ENCODE measurements at regions not wholly inside any gene's neighbourhood (a gene's known extent, or its start where the extent isn't known, plus 50 kb on each side); places are given as distances from the start of the nearest gene placed in this dataset.
"Not testable (repeated sequence)": the region's sequence is repeated elsewhere in the genome, so short reads cannot be mapped to it uniquely, and the experiment has no call there.

DNA sequence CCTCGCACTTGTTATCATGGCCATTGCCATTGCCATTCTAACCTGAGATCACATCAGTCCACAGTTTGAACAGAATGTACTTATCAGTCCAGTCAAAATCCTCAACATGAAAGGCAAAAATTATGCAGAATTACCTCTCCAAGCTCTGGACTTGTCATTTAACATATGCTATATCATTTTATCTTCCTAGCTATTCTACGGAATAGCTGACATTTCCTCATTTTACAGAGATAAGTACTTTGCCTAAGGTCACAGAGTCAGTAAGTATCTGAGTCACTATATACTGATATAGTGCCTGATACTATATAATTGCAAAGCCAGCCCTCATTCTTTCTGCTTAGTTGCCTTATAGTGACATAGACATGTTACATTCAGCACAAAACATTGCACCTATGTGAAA lies 456.9 kb upstream of the GHITM start:
- no peak for DNase-seq

DNA sequence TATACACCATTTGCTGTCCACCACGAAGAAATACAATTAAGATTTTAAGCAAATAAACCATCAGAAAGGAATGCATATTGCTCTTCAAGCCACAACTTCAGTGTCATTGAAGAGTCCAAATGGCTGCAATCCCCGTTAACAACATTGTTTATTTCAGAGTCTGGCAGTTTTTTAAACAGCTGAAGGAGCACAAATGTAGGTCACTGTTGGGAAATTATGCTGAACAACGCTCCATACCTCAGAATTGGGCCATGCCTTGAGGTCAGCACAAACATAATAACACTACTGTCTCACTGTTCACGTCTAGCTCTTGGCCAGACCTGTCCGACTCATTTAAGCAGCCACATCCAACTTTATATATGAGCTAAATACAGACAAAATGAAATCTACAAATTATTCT lies 453.9 kb upstream of the GHITM start:
- DNase-seq, result no peak

DNA sequence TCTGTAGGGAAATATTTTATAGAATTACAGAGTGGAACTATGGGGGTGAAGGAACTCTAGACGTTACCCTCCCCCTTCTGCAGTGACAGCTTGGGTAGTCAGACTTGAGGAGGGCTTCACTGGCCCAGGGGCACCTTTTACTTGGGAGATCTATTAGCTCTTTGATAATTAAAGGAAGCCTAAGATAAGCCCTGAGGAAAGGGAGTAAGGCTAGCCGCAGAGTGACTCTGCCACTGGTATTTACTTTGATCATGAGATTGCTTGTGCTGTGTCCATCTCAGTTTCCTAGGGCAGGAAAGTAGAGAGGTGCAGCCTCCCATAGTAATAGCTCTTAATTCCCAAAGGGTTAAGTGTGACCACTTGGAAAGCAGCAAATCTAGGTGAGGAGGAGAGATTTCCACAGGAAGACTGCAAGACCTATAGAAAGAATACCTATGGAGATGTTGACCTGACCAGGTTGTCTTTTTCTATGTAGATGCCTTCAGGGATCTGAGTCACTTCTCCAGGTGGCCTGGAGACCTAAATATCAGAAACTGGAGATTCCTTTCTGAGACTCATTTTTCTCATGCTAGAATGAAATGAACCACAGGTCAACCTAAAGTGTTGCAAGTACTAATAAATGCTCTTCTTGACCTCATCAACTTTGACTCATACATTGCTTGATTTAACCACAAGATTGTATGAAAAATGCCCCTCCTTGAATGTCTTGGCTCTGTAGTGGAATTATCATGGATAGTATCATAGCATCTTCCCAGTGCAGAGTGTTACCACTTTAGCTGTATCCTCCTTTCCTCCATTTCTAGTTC lies 447.3 kb upstream of the GHITM start:
- no peak for DNase-seq

DNA sequence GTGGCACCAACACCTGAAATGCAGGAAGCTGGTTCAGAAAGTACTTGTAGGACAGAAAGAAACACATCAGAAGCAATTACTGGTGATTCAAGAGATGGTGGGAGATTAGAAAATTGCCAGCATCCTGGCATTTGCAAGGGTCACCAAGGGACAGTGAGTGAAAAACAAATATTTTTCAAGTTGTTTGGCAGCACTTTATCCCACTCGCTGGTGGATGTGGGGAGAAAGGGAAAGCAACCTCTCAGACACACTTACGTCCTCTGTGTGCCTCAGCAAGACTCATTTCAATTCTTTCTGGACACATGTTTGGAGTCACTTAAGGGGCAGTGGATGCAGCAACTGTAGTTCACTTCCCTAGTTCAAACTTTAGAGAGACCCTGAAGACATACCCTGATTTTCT lies 440.4 kb upstream of the GHITM start:
- DNase-seq, result no peak

DNA sequence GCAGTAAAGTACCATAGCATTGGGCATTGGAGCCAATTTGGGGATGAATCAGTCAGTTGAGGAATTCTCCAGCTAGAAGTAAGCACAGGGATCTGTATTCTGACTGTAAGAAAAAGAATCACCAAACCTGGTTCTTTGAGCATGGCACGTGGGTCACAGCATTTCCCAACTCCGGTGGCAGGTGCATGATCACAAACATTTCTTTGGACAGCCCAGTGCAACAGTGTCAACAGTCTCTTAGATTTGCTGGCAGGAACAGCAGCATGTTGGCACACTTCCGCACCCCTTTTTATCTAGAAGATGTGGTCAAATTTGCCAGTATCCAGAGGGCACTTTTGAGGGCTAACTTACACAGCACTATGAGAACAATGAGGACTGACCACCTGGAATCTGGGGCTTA lies 437.5 kb upstream of the GHITM start:
- no peak for DNase-seq

DNA sequence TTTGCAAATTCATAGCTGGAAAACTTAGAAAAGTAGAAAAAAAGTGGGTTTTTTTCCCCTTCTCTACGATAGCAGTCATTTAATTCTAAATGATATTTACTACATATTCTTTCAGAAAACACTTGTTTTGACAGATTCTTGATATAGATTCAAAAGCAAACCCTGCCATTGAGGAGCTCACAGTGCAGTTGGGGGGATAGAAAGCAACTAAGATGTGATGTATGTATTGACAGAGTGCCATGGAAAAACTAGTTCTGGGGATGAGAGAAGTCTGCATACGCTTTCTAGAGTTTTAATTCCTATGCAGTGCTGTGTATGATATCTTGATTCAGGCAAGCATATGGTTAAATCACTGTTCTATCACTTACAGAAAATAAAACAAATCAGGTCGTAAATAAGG lies 436.6 kb upstream of the GHITM start:
- DNase-seq, result no peak

DNA sequence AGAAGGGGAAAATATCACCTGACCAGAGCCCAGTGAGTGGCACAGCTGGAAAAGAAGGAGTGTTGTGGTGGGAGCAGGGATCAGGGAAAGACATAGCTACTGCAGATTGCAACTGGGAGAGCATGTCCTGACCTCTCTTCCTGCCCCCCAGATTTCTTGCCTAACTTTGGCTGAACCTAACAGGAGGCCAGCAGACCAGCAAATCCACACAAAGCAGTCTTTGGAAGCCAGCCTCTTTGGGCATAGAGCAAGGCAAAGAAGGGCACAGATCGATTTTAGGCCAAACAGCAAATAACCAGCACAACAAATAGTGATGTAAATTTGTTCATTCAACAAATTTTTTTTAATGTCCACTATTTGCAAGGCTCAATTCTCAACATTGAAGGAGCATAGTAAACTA lies 433.2 kb upstream of the GHITM start:
- no peak for DNase-seq

DNA sequence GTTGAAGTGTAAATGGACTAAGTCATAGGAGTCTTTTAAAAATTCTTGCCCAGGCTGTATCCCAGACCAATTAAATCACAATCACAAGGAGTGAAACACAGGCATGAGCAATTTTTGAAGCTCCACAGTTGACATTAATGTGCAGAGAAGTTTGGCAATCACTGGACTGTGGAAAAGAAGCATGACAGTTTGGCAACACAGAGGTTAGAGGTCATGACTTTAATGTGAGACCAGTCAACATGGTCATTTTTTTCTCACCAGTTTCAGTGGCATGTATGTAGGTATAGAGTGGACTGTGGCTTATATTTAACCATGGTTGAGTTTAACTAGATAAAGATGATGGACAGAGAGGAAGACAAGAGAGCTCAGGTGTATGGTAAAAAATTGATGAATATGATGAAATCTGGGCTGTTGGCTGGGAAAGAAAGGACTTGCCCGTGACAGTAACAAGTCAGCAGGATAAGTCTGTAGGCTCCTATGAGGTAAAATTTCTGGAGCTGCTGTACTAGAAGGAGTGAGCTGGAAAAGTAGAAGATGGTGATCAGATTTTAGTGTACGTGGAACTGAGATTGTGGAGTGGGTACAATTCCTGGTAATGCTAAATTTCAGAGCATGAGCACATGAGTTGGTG lies 432.2 kb upstream of the GHITM start:
- DNase-seq, result no peak

DNA sequence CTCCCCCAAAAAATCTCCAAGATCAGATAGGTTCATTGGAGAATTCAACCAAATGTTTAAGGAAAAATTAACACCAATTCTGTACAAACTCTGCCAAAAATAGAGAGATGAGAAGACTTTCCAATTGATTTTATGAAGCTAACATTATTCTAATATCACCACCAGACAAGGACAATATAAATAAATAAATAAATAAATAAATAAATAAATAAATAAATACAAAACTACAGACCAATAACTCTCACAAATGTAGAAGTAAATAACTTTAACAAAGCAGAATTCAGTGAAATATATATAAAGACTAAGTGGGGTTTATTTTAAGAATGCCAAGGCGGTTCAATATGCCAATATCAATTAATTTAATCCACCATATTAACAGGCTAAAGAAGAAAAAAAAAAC lies 425.9 kb upstream of the GHITM start:
- no peak for DNase-seq

DNA sequence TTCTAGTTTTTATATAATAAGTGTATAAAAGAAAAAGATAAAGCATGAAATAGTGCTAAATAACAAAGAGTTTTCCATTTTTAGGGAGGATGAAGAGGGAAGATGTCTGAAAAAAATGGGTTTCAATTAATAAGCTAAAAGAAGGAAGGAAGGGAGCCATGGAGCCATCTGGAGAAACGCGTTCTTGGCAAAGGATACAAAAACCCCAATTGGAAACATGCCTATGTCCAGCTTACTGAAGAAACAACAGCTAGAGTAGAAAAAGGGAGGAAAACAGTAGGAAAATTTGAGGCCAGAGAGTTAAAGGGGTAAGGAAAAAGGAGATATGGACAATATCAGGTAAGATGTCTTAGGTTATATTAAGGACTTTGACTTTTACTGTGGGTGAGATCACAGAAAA lies 416.2 kb upstream of the GHITM start:
- DNase-seq, result no peak

DNA sequence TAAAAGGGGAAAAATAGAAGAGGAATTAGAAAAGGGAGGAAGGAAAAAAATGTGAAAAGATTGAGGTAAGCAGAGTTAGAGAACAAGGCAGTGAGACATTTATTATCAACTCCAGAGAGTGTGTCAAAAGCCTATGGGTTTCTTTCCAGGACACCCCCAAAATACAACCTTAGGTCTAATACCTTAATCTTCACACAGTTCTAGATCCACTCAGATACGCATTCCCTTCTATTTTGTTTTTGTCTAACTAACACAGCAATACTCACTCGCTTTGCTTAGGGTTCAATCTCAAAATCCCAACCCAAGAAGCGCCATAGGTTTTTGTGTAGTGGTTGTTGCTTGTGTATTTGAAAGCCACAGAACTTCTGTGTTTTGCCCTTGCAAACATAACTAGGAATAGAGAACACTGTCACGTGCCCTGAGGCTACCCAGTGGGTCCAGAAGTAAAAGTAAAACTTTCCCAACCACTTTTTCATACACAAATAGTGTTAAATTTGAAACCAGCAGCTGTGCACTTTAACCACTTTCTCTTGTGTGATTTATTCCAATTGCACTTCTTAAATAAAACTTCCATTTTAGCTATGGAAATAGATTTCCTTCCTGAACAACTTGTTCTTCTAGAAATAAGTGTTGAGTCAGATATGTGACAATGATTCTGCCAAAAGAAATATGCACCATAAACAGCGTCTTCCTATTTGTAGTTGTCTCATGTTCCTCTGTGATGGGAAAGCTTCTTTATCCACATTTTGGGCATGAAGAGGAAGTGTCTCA lies 414.7 kb upstream of the GHITM start:
- DNase-seq, result no peak

DNA sequence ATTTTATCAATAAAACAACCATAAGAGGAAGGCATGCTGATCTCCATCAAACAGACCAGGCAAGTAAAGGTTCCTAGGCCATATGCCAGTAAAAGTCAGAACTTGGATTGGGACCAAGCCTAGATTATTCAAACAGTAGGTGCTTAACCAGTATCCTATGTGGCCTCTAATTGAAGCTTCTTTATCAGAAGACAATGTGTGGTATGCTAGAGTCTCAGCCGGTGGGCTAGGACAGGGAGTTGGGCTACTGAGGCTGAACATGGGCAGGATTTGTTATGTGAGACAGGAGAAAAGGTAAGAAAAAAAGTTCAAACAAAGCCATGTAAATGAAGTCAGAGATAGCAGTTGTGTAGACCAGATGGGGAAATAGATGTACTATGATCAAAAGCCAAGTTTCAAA lies 413.7 kb upstream of the GHITM start:
- no peak for DNase-seq

DNA sequence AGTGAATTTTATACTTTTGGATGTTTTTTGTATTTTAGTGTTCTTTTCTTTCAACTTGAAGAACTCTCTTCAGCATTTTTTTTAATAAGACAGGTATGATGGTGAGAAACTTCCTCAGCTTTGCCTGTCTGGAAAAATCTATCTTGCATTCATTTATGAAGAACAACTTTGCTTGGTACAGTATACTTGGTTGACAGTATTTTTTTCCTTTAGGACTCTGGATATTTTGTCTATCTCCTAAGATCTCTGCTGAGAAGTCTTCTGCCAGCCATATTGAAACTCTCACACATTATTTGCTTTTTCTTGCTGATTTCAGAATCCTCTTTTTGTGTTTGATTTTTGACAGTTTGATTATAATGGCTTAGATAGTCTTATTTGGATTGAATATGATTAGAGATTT lies 405.0 kb upstream of the GHITM start:
- DNase-seq, result no peak

DNA sequence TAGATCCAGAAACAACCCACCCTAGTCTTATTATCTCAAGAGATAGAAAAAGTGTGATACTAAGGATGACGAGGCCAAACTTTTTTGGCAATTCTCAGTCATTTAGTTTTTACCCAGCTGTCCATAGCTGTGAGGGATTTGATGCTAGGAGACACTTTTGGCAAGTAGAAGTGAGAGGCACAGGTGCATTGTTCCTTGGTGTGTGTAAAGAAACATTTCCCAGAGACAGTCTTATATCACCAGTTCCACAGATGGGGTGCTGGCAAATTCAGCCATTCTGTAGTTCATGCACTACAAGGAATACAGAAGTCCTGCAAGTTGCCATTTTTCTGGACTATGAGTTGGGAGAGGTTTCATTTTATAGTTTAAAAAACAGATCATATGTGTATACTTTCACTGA lies 403.3 kb upstream of the GHITM start:
- DNase-seq, result no peak

DNA sequence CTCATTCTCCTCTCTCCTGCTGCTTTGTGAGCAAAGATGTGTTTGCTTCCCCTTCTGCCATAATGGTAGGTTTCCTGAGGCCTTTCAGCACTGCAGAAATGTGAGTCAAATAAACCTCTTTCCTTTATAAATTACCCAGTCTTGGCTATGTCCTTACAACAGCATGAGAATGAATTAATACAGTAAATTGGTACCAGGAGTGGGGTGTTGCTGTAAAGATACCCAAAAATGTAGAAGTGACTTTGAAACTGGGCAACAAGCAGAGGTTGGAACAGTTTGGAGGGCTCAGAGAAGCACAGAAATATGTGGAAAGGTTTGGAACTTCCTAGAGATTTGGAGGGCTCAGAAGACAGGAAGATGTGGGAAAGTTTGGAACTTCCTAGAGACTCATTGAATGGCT lies 388.7 kb upstream of the GHITM start:
- DNase-seq, result no peak

DNA sequence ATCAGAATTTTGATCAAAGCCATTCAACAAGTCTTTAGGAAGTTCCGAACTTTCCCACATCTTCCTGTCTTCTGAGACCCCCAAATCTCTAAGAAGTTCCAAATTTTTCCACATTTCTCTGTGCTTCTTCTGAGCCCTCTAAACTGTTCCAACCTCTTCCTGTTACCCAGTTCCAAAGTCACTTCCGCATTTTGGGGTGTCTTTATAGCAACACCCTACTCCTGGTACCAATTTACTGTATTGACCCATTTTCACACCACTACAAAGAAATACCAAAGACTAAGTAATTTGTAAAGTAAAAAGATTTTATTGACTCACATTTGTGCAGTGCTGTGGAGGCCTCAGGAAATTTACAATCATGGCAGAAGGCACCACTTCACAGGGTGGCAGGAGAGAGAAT lies 385.8 kb upstream of the GHITM start:
- DNase-seq, result no peak

DNA sequence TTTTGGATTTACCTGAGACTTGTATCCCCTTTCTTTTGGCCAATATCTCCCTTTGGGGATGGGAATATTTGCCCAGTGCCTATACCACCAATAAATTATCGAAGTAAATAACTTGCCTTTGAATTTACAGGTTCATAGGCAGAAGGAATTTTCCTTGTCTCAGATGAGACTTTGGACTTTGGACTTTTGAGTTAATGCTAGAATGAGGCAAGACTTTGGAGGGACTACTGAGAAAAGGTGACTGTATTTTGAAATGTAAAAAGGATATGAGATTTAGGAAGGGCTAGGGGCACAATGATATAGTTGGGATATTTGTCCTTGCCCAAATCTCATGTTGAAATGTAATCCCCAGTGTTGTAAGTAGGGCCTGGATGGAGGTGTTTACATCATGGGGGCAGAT lies 384.5 kb upstream of the GHITM start:
- DNase-seq, result no peak

DNA sequence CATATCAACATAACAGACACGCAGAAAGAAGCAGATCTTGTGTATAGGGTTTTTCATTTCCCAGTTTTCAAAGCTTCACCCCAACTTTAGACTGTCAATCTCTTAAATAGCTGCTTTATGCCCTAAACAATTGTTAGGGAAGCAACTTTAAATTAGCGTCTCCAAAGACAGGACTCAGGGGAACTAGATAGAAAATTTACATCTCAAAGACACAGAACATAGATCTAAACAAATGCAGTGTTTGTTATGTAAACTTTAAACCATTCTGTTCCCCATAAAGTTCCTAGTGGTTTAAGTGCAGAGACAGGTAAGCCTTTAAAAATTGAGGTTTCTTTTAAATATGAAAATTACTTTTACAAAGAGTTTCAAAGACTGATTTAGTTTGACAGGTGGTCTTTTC lies 379.2 kb upstream of the GHITM start:
- no peak for DNase-seq

DNA sequence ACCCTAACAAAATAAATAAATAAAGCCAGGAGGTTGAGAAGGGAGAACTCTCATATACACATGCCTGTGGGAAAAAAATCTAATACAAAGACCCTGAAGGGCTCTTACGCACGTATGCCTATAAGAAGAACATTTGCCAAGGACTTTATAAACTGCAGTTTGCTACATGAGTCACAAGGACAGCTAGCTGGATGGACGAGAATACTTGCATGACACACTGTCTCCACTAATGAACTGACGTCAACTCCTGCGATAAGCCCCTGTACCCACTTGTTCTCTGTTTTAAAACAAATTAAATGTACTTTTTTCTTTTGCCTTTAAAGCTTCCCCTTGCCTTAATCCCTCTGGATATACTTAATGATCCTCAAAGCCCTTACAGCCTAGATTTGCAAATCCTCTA lies 374.6 kb upstream of the GHITM start:
- DNase-seq, result no peak

DNA sequence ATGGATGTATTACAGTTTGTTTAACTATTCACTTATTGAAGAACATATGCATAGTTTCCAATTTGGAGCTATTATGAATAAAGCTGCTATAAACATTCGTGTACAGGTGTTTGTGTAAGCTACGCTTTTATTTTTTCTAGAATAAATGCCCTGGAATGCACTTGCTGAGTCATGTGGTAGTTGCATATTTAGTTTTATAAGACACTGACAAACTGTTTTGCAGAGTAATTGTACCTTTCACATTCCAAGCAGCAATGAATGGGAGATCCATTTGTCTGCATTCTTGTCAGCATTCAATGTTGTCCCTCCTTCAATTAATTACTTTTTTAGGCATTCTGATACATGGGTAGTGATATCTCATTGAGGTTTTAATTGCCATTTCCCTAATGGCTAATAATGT lies 373.6 kb upstream of the GHITM start:
- DNase-seq, result no peak

DNA sequence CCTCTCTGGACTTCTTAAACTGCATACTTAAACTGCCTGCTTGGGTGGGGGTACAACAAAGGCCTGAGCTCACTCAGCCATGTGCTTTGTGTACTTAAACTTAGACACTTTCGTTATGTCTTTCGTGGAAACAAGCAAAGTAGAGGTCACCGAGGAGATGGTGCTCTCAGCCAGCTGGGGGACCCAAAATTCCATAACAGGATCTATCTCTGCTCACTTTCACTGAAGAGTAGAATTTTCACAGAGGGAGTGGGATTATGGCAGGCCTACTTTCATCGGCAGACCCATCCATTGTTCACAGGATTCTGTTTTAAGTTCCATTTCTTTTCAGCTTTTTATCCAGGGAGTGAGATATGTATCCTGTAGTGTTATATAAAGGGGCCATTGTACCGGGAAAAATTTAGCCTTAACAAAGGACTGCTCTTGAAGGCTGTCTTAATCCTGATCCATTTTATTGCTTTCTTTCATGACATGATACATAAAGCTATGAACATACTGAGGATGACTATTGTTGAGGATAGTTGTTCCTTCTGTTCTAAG lies 370.0 kb upstream of the GHITM start:
- DNase-seq, result no peak

DNA sequence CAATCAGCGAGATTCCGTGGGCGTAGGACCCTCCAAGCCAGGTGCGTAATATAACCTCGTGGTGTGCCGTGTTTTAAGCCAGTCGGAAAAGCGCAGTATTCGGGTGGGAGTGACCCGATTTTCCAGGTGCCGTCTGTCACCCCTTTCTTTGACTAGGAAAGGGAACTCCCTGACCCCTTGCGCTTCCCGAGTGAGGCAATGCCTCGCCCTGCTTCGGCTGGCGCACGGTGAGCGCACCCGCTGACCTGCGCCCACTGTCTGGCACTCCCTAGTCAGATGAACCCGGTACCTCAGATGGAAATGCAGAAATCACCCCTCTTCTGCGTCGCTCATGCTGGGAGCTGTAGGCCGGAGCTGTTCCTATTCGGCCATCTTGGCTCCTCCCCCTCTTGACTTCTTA lies 352.6 kb upstream of the GHITM start:
- not testable (repeated sequence) for DNase-seq

DNA sequence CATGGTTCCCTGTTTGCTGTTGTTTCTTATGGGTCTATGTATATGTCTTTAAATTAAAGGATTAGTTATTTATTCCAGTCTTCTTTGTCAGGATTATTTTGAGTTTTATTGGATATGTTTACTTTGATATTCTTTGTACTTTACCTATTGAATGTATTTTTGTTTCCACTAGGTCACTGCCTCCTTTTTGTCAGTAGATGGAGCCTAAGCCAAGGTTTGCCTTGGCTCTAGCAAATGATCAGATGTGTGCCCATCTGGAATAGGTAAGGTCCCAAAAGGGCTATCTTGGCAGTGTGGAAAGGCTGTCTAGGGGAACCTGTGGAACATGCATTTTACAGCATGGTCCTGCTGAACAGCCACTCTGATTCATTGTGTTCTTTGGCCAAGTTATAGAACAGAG lies 337.3 kb upstream of the GHITM start:
- no peak for DNase-seq

DNA sequence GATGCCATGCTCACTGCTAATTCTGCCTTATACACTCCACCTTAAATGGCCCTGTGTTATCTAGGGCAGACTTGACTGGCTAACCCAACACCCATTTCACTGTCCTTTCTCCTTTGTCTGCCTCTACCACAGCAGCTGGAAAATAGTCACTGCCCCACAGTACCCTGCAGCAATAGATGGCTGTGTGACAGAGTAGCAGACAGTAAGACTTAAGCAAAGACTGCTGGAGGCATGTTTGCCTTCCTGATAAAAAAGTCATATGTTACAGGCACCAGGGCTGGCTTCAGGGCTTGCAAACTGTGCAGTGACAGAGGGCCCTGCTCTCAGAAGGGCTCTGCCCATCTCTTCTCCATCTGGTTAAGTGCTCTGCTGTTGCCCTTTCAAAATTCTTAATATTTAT lies 332.6 kb upstream of the GHITM start:
- DNase-seq, result no peak

All from NCI-H526 (cell line).